Effector memory CD4-positive, alpha-beta T cell (primary cell): ENCODE measurements at regions not wholly inside any gene's neighbourhood (a gene's known extent, or its start where the extent isn't known, plus 50 kb on each side); places are given as distances from the start of the nearest gene placed in this dataset.
A peak's percentile ranks its signal among the peaks of the same experiment; 100 is the strongest.

Experiments used
- DNase-seq, 3 donors: peaks; one replicate each; pipeline ENCODE4 v3.0.0-alpha.2; 2020
- H3K27ac ChIP-seq: 2 replicates; pipeline ENCODE4 v1.7.0; 2013; ENCODE audit warnings: mild to moderate bottlenecking, low read length, moderate library complexity; ENCODE audit not compliant: insufficient read depth, poor library complexity, severe bottlenecking
- H3K27me3 ChIP-seq: replicated peaks from 2 replicates; pipeline ENCODE4 v1.7.0; 2013; ENCODE audit warnings: mild to moderate bottlenecking, low read length; ENCODE audit not compliant: insufficient read depth, control insufficient read depth, poor library complexity, severe bottlenecking
- H3K36me3 ChIP-seq: 2 replicates; pipeline ENCODE4 v1.7.0; 2013; ENCODE audit warnings: mild to moderate bottlenecking, low read length, moderate library complexity; ENCODE audit not compliant: control insufficient read depth, insufficient read depth
- H3K4me1 ChIP-seq: 2 replicates; pipeline ENCODE4 v1.7.0; 2013; ENCODE audit warnings: low read length, mild to moderate bottlenecking; ENCODE audit not compliant: control insufficient read depth, insufficient read depth, poor library complexity, severe bottlenecking
- H3K4me3 ChIP-seq: 2 replicates; pipeline ENCODE4 v1.7.0; 2013; ENCODE audit warnings: low read length, low read depth, mild to moderate bottlenecking; ENCODE audit not compliant: insufficient read depth, poor library complexity, severe bottlenecking
- H3K9me3 ChIP-seq: 2 replicates; pipeline ENCODE4 v1.7.0; 2013; ENCODE audit warnings: mild to moderate bottlenecking, low read length, moderate library complexity; ENCODE audit not compliant: control insufficient read depth

DNA sequence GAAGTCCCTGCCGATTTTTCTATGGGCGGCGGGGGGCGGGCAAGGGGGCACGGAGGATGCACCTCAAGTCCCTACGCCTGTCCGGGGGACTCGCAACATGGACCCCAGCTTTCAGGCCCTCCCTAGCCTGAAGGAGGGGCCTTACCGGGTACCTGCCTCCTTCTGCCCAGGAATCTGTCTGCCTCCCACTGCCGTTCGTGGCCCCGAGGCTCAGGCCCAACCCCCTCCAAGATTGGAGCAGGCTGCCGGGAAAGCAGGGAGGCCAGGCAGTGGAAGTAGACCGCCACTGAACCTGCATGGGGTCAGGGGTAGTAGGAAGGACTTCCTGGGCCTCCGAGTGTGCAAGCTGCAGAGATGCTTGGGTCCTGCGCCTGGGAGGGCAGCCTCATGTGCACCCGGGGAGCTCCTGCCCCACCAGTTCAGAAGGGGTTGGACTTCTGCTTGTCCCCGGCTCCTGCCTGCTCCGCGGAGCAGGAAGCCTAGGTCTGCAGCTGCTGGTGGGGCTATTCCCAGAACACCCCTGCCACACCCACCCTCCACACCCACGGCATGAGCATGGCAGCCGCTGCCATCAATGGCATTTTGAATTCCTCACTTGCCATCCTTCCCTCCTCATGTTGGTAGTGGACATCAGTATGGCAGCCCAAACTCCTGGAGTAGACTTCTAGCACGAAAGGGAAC lies 1312.7 kb upstream of the ACO1 start:
- no peaks in the 10 kb centered on the region for H3K9me3 ChIP-seq
- H3K27ac ChIP-seq, result no peak overlapping the region
- no peaks in the 10 kb centered on the region for H3K36me3 ChIP-seq
- no peak for DNase-seq
- H3K4me1 ChIP-seq, result no peaks in the 10 kb centered on the region
- H3K27me3 ChIP-seq, result no peaks in the 10 kb centered on the region
- no peak overlapping the region for H3K4me3 ChIP-seq

DNA sequence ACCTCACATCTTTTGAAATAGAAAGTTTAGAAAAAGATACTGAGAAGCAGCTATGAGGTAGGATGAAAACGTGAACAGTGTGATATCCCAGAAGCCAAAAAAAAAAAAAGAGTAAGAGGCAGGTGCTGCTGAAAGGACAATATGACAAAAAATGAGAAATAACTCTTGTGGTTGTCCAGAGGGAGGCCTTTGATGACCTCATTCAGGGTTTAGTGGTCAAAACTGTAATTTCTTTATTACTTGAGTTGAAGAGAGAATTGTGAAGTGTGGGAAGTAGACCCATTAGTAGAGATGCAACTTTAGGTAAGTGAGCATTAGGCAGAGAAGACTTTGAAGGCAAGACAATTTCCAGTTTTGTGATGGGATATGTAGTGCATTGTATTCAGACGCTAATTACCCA lies 1306.3 kb upstream of the ACO1 start:
- no peaks in the 10 kb centered on the region for H3K27me3 ChIP-seq

DNA sequence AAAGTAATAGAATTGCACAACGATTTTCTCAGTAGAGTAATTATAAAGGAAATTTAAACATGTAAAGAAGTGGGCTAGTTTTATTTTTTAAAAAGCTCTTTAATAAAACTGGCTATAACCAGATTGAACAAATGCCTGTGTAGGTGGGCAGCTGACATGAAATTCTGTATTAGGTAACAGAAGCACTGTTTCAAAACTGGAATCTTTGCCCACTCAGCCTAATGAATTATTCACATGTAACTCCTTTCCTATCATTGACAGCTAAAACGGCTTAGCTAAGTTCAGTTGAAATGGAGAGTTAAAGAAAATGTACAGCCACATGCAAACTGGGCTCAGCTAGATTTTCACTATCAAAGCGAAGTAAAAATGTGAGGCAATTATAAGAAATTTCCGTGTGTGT lies 1300.1 kb upstream of the ACO1 start:
- H3K4me3 ChIP-seq, result no peak overlapping the region
- no peaks in the 10 kb centered on the region for H3K9me3 ChIP-seq
- no peaks in the 10 kb centered on the region for H3K36me3 ChIP-seq
- no peaks in the 10 kb centered on the region for H3K4me1 ChIP-seq
- no peaks in the 10 kb centered on the region for H3K27me3 ChIP-seq
- no peak for DNase-seq
- no peak overlapping the region for H3K27ac ChIP-seq

More for the DNA sequence above, 1306.3 kb upstream of the ACO1 start:
- H3K27ac ChIP-seq, result no peak overlapping the region
- H3K9me3 ChIP-seq, result no peaks in the 10 kb centered on the region
- DNase-seq, result no peak
- H3K36me3 ChIP-seq, result no peaks in the 10 kb centered on the region
- no peaks in the 10 kb centered on the region for H3K4me1 ChIP-seq
- H3K4me3 ChIP-seq, result no peak overlapping the region

DNA sequence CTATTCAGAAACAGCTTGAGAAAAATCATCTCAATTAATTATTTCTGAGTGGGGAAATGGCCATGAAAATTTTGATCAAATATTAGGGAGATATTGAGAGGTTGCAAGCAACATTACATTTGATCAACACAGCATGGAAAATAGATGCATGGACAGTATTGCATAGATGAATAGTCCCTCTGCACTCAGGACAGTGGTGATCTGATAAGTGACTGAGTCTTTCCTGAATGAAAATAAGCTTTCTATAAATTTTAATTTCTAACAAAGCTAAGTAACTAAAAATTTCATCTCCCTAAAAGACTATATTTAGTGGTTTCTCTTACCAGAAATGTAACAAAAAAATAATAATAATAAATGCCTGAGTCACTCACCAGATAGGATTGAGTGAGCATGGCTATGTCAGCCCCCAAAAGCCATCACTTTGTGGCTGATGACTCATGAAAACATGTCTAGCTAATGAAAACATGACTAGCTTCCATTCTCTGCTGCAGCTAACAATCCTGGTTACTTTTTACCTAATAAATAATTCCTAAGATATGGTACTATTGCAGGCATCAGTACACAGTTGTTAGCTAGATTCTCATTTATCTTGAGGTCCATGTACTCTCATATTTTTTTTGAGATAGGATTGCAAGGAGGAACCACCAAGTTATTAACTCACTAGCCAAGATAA lies 1294.8 kb upstream of the ACO1 start:
- Histone ChIP-seq H3K27me3 (no peaks in the 10 kb centered on the region), H3K27ac (no peak overlapping the region), H3K36me3 (no peaks in the 10 kb centered on the region), H3K4me3 (no peak overlapping the region), H3K9me3 (no peaks in the 10 kb centered on the region), H3K4me1 (no peaks in the 10 kb centered on the region)
- DNase-seq, result no peak

DNA sequence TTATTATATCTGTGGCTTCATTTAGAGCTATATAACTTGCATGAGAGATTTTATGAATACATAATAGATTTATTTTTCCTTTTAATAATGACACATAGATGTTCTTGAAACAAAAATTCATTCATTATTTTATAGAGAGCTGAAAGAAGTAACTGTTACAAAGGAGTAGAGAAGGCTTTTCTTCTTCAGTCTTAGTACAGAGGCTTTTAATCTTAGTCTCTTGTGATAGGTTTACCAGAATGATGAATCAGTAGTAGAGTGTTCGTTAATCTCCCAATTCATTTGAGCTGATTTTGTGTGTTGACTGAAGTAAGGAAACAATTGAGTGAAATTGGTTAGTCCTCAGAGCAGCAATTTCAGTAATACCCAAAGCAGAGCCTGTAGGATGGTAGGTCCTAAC lies 1284.1 kb upstream of the ACO1 start:
- H3K9me3 ChIP-seq, result no peaks in the 10 kb centered on the region
- no peaks in the 10 kb centered on the region for H3K36me3 ChIP-seq
- H3K4me1 ChIP-seq, result no peaks in the 10 kb centered on the region
- DNase-seq, result no peak
- no peak overlapping the region for H3K4me3 ChIP-seq
- H3K27me3 ChIP-seq, result no peaks in the 10 kb centered on the region
- no peak overlapping the region for H3K27ac ChIP-seq

DNA sequence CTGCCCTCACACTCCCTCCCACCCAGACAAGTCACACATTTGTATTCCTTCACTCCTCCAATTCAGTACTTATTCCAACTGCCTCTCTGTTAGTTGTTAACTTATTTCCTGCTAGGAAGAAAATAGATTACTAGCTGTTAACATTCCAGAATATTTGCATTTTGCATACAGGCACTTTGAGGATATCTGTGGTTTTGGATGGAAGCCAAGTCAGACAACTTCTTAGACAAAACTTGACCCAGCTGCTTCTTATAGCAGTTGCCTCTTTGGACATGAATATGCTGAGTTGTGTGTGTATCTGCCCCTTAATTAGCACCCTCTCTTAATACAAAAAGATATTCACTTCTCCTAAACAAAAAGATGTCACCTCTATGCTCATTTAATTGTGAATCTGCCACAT lies 1280.6 kb upstream of the ACO1 start:
- H3K27ac ChIP-seq, result no peak overlapping the region
- no peaks in the 10 kb centered on the region for H3K9me3 ChIP-seq
- no peaks in the 10 kb centered on the region for H3K4me1 ChIP-seq
- no peaks in the 10 kb centered on the region for H3K36me3 ChIP-seq
- no peak overlapping the region for H3K4me3 ChIP-seq
- no peaks in the 10 kb centered on the region for H3K27me3 ChIP-seq
- DNase-seq, result no peak

DNA sequence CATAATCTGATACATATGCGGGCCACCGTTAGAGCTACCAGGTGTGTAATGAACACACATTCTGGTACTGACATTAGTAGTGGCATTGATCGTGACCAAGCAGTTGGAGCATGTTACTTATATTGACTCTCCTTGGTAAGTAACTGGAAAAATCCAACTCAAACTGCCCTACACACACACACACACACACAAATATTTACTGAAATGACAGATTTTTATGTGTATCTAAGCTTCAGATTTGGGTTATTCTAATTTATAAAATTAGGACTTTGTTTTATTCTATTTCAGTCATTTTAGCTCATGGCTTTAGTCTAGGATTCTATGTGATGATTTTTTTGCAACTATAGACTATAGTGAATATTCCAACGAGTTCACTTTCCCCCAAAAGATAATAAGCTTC lies 1280.2 kb upstream of the ACO1 start:
- H3K9me3 ChIP-seq, result no peaks in the 10 kb centered on the region
- H3K4me3 ChIP-seq, result no peak overlapping the region
- no peaks in the 10 kb centered on the region for H3K36me3 ChIP-seq
- no peaks in the 10 kb centered on the region for H3K4me1 ChIP-seq
- no peak for DNase-seq
- H3K27me3 ChIP-seq, result no peaks in the 10 kb centered on the region
- no peak overlapping the region for H3K27ac ChIP-seq

DNA sequence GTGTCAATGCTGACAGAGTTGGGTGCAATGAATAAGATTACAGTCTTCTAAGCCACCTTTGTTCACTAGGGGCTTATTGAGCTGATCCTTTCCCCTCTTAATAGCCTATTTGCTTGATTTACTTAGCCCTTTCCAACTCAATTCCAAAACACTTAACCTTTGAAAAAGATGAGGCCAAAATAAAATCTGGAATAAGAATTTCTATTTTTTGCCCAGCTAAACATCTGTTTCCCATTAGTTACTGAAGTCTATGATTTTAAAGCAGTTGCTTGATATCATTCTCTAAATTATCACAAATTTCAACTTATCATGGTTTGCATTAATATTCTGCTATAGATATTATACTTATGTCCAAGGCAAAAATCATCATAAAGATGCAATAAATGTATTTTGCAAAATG lies 1272.0 kb upstream of the ACO1 start:
- Histone ChIP-seq H3K27ac (no peak overlapping the region), H3K9me3 (no peaks in the 10 kb centered on the region), H3K27me3 (no peaks in the 10 kb centered on the region), H3K36me3 (no peaks in the 10 kb centered on the region), H3K4me1 (no peaks in the 10 kb centered on the region), H3K4me3 (no peak overlapping the region)
- DNase-seq, result no peak

DNA sequence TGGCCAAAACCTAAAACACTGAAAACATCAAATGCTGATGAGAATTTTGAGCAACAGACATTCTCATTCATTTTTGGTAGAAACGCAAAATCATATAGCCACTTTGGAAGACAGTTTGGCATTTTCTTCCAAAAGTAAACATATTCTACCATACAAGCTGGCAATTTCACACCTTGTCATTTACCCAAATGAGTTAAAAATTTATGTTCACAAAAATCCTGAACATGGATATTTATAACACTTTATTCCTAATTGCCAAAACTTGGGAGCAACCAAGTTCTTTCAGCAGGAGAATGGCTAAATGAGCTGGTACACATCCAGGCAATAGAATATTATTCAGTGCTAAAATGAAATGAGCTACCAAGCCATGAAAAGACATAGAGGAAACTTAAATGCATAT lies 1270.1 kb upstream of the ACO1 start:
- no peaks in the 10 kb centered on the region for H3K27me3 ChIP-seq
- no peak overlapping the region for H3K4me3 ChIP-seq
- H3K4me1 ChIP-seq, result no peaks in the 10 kb centered on the region
- no peaks in the 10 kb centered on the region for H3K36me3 ChIP-seq
- DNase-seq, result no peak
- no peaks in the 10 kb centered on the region for H3K9me3 ChIP-seq
- H3K27ac ChIP-seq, result no peak overlapping the region

DNA sequence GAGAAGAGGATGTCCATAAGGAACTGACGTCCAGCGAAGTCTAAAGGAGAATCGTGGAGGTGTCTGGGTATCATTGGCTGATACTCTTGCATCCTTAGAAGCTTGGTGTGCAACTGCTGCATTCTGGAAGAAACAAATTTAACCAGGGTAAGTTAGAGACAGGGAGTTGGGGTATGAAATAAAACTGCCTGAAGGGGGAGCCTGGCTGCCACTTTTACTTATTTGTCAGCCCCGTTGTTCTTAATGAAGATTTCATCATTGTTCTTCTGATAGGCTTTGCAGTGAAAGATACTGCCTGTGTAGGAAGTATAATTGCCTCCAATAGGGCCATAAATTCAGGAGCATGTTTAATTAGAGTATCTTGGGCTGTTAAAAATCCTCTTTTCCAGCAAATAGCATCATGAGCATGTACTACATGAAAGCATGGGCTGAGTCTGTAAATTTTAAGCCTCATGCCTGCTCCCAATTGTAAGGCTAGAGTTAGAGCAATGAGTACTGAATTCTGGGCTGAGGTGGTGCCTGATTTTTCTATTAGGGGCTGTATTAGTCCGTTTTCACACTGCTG lies 1264.5 kb upstream of the ACO1 start:
- no peak overlapping the region for H3K4me3 ChIP-seq
- peak in 1 of 3 donors; percentile 16 for DNase-seq
- H3K27me3 ChIP-seq, result no peaks in the 10 kb centered on the region
- no peak overlapping the region for H3K27ac ChIP-seq
- no peaks in the 10 kb centered on the region for H3K36me3 ChIP-seq
- no peaks in the 10 kb centered on the region for H3K4me1 ChIP-seq
- H3K9me3 ChIP-seq, result no peaks in the 10 kb centered on the region
